ENCODE measurements at regions not wholly inside any gene's neighbourhood (a gene's known extent, or its start where the extent isn't known, plus 50 kb on each side); places are given as distances from the start of the nearest gene placed in this dataset.

- Histone ChIP-seq H4K91ac (ENCODE audit: low read length) (no peak overlapping the region), H2BK120ac (ENCODE audit: low read depth, low read length) (no peak overlapping the region), H3K23ac (ENCODE audit: low read length in 2 of 2) (no peak overlapping the region), H2AFZ (ENCODE audit: low read depth, low read length) (no peak overlapping the region), H3K36me3 (ENCODE audit: control insufficient read depth in 1 of 2, insufficient read depth in 2 of 2, low read depth in 1 of 2, low read length in 2 of 2) (no peaks in the 10 kb centered on the region), H3K4me3 (ENCODE audit: insufficient read depth in 1 of 2, low read depth in 1 of 2, low read length in 2 of 2) (no peak overlapping the region), H3K27me3 (ENCODE audit: control insufficient read depth in 1 of 2, insufficient read depth in 1 of 2, low read length in 2 of 2) (no peaks in the 10 kb centered on the region), H3K9ac (ENCODE audit: low read length) (no peak overlapping the region), H2BK12ac (ENCODE audit: low read length in 2 of 2) (no peak overlapping the region), H3K18ac (ENCODE audit: low read depth in 1 of 2, low read length in 2 of 2) (no peak overlapping the region), H3K4me2 (ENCODE audit: low read length, poor library complexity, severe bottlenecking) (no peak overlapping the region), H3K9me3 (ENCODE audit: control insufficient read depth, low read length) (no peaks in the 10 kb centered on the region), H3K27ac (ENCODE audit: low read length, poor library complexity, severe bottlenecking) (no peak overlapping the region), H2BK5ac (ENCODE audit: low read depth, low read length, poor library complexity, severe bottlenecking) (no peak overlapping the region), H3K4me1 (ENCODE audit: control insufficient read depth, insufficient read depth, low read depth, low read length) (peaks cover 2% of the 10 kb centered on the region), H4K8ac (ENCODE audit: low read length) (no peak overlapping the region), H2AK5ac (ENCODE audit: low read length, severe bottlenecking) (no peak overlapping the region), H3K14ac (ENCODE audit: low read length in 2 of 2) (no peak overlapping the region), H2BK15ac (ENCODE audit: low read depth, poor library complexity, severe bottlenecking) (no peak overlapping the region), H3K79me1 (replicated peaks; ENCODE audit: low read length, poor library complexity, severe bottlenecking) (no peaks in the 10 kb centered on the region), H3K4ac (ENCODE audit: low read depth in 1 of 2, low read length in 2 of 2) (no peak overlapping the region)
- no peak for DNase-seq
- WGBS: 76% methylated on average over 4 of the region's 4 CpGs
Measured at GRCh38 chr4:144291164-144291563, 150.6 kb upstream of the GYPA start.

GRCh38 chr4:144294211-144294610 is 153.7 kb upstream of the GYPA start:
- Histone ChIP-seq H2BK120ac (ENCODE audit: low read depth, low read length) (no peak overlapping the region), H3K27ac (ENCODE audit: low read length, poor library complexity, severe bottlenecking) (no peak overlapping the region), H3K14ac (ENCODE audit: low read length in 2 of 2) (no peak overlapping the region), H2AFZ (ENCODE audit: low read depth, low read length) (no peak overlapping the region), H3K4ac (ENCODE audit: low read depth in 1 of 2, low read length in 2 of 2) (no peak overlapping the region), H4K91ac (ENCODE audit: low read length) (no peak overlapping the region), H2BK15ac (ENCODE audit: low read depth, poor library complexity, severe bottlenecking) (no peak overlapping the region), H2BK5ac (ENCODE audit: low read depth, low read length, poor library complexity, severe bottlenecking) (no peak overlapping the region), H3K36me3 (ENCODE audit: control insufficient read depth in 1 of 2, insufficient read depth in 2 of 2, low read depth in 1 of 2, low read length in 2 of 2) (no peaks in the 10 kb centered on the region), H3K79me1 (replicated peaks; ENCODE audit: low read length, poor library complexity, severe bottlenecking) (no peaks in the 10 kb centered on the region), H2AK5ac (ENCODE audit: low read length, severe bottlenecking) (no peak overlapping the region), H3K4me1 (ENCODE audit: control insufficient read depth, insufficient read depth, low read depth, low read length) (peaks cover 2% of the 10 kb centered on the region), H4K8ac (ENCODE audit: low read length) (no peak overlapping the region), H3K9ac (ENCODE audit: low read length) (no peak overlapping the region), H3K4me3 (ENCODE audit: insufficient read depth in 1 of 2, low read depth in 1 of 2, low read length in 2 of 2) (no peak overlapping the region), H3K18ac (ENCODE audit: low read depth in 1 of 2, low read length in 2 of 2) (no peak overlapping the region), H3K23ac (ENCODE audit: low read length in 2 of 2) (no peak overlapping the region), H3K27me3 (ENCODE audit: control insufficient read depth in 1 of 2, insufficient read depth in 1 of 2, low read length in 2 of 2) (no peaks in the 10 kb centered on the region), H3K4me2 (ENCODE audit: low read length, poor library complexity, severe bottlenecking) (no peak overlapping the region), H3K9me3 (ENCODE audit: control insufficient read depth, low read length) (no peaks in the 10 kb centered on the region), H2BK12ac (ENCODE audit: low read length in 2 of 2) (no peak overlapping the region)
- WGBS: no CpG with 5 or more reads among the region's 1 CpG
- DNase-seq: no peak

- no peak overlapping the region for H2BK5ac ChIP-seq (ENCODE audit: low read depth, low read length, poor library complexity, severe bottlenecking)
- H3K79me1 ChIP-seq (replicated peaks; ENCODE audit: low read length, poor library complexity, severe bottlenecking): no peaks in the 10 kb centered on the region
- H2BK120ac ChIP-seq (ENCODE audit: low read depth, low read length): no peak overlapping the region
- DNase-seq: no peak
- 74% methylated on average over 5 of the region's 8 CpGs for WGBS
- H4K91ac ChIP-seq (ENCODE audit: low read length): no peak overlapping the region
- H3K4ac ChIP-seq (ENCODE audit: low read depth in 1 of 2, low read length in 2 of 2): no peak overlapping the region
- H3K9ac ChIP-seq (ENCODE audit: low read length): no peak overlapping the region
- H2BK15ac ChIP-seq (ENCODE audit: low read depth, poor library complexity, severe bottlenecking): no peak overlapping the region
- H3K4me1 ChIP-seq (ENCODE audit: control insufficient read depth, insufficient read depth, low read depth, low read length): peaks cover 2% of the 10 kb centered on the region
- H3K36me3 ChIP-seq (ENCODE audit: control insufficient read depth in 1 of 2, insufficient read depth in 2 of 2, low read depth in 1 of 2, low read length in 2 of 2): no peaks in the 10 kb centered on the region
- H3K27me3 ChIP-seq (ENCODE audit: control insufficient read depth in 1 of 2, insufficient read depth in 1 of 2, low read length in 2 of 2): no peaks in the 10 kb centered on the region
- H3K27ac ChIP-seq (ENCODE audit: low read length, poor library complexity, severe bottlenecking): no peak overlapping the region
- no peak overlapping the region for H2BK12ac ChIP-seq (ENCODE audit: low read length in 2 of 2)
- H3K4me2 ChIP-seq (ENCODE audit: low read length, poor library complexity, severe bottlenecking): no peak overlapping the region
- no peak overlapping the region for H3K18ac ChIP-seq (ENCODE audit: low read depth in 1 of 2, low read length in 2 of 2)
- no peak overlapping the region for H2AFZ ChIP-seq (ENCODE audit: low read depth, low read length)
- no peak overlapping the region for H4K8ac ChIP-seq (ENCODE audit: low read length)
- H2AK5ac ChIP-seq (ENCODE audit: low read length, severe bottlenecking): no peak overlapping the region
- H3K9me3 ChIP-seq (ENCODE audit: control insufficient read depth, low read length): no peaks in the 10 kb centered on the region
- H3K23ac ChIP-seq (ENCODE audit: low read length in 2 of 2): no peak overlapping the region
- H3K4me3 ChIP-seq (ENCODE audit: insufficient read depth in 1 of 2, low read depth in 1 of 2, low read length in 2 of 2): no peak overlapping the region
- no peak overlapping the region for H3K14ac ChIP-seq (ENCODE audit: low read length in 2 of 2)
Measured at GRCh38 chr4:144295286-144295995, 154.9 kb upstream of the GYPA start.

GRCh38 chr4:144296941-144297340 is 156.4 kb upstream of the GYPA start:
- Histone ChIP-seq H3K9me3 (ENCODE audit: control insufficient read depth, low read length) (no peaks in the 10 kb centered on the region), H3K18ac (ENCODE audit: low read depth in 1 of 2, low read length in 2 of 2) (no peak overlapping the region), H2BK120ac (ENCODE audit: low read depth, low read length) (no peak overlapping the region), H3K4me3 (ENCODE audit: insufficient read depth in 1 of 2, low read depth in 1 of 2, low read length in 2 of 2) (no peak overlapping the region), H2BK12ac (ENCODE audit: low read length in 2 of 2) (no peak overlapping the region), H2BK5ac (ENCODE audit: low read depth, low read length, poor library complexity, severe bottlenecking) (no peak overlapping the region), H3K4me1 (ENCODE audit: control insufficient read depth, insufficient read depth, low read depth, low read length) (peaks cover 2% of the 10 kb centered on the region), H3K23ac (ENCODE audit: low read length in 2 of 2) (no peak overlapping the region), H3K27me3 (ENCODE audit: control insufficient read depth in 1 of 2, insufficient read depth in 1 of 2, low read length in 2 of 2) (no peaks in the 10 kb centered on the region), H2AK5ac (ENCODE audit: low read length, severe bottlenecking) (no peak overlapping the region), H4K8ac (ENCODE audit: low read length) (no peak overlapping the region), H3K14ac (ENCODE audit: low read length in 2 of 2) (no peak overlapping the region), H2AFZ (ENCODE audit: low read depth, low read length) (no peak overlapping the region), H3K79me1 (replicated peaks; ENCODE audit: low read length, poor library complexity, severe bottlenecking) (no peaks in the 10 kb centered on the region), H3K27ac (ENCODE audit: low read length, poor library complexity, severe bottlenecking) (no peak overlapping the region), H3K4ac (ENCODE audit: low read depth in 1 of 2, low read length in 2 of 2) (no peak overlapping the region), H3K4me2 (ENCODE audit: low read length, poor library complexity, severe bottlenecking) (no peak overlapping the region), H3K9ac (ENCODE audit: low read length) (no peak overlapping the region), H3K36me3 (ENCODE audit: control insufficient read depth in 1 of 2, insufficient read depth in 2 of 2, low read depth in 1 of 2, low read length in 2 of 2) (no peaks in the 10 kb centered on the region), H4K91ac (ENCODE audit: low read length) (no peak overlapping the region), H2BK15ac (ENCODE audit: low read depth, poor library complexity, severe bottlenecking) (no peak overlapping the region)
- WGBS: 83% methylated on average over 1 of the region's 2 CpGs
- no peak for DNase-seq

All from mesenchymal stem cell (in vitro differentiated cells and primary cell).